ENCODE measurements at regions not wholly inside any gene's neighbourhood (a gene's known extent, or its start where the extent isn't known, plus 50 kb on each side); places are given as distances from the start of the nearest gene placed in this dataset.

GRCh38 chr6:21728141-21728540, 134.6 kb downstream of the SOX4 start:
- Histone ChIP-seq H3K9me3 (ENCODE audit: insufficient read depth, low read length, severe bottlenecking) (no peaks in the 10 kb centered on the region), H4K20me1 (ENCODE audit: insufficient read depth, low read length) (peaks cover 3% of the 10 kb centered on the region; the same call in 1 of the 2 replicates), H3K9ac (ENCODE audit: low read depth, low read length) (no peak overlapping the region), H3K36me3 (ENCODE audit: insufficient read depth, low read length) (no peaks in the 10 kb centered on the region), H3K4me3 (ENCODE audit: low read depth in 1 of 2, low read length in 2 of 2) (no peak overlapping the region), H3K27me3 (ENCODE audit: insufficient read depth, low read length, poor library complexity) (no peaks in the 10 kb centered on the region), H3K4me2 (ENCODE audit: insufficient read depth, low read length) (no peak overlapping the region), H3K4me1 (ENCODE audit: insufficient read depth, low read length) (peaks cover 53% of the 10 kb centered on the region), H2AFZ (ENCODE audit: low read depth, low read length) (no peak overlapping the region), H3K79me2 (ENCODE audit: insufficient read depth, low read length) (peaks cover 92% of the 10 kb centered on the region), H3K27ac (ENCODE audit: low read length) (peak overlapping the region; percentile 39; the same call in 1 of the 2 replicates)
- TF ChIP-seq CTCF (IDR thresholded peaks at IDR 0.05; ENCODE audit: borderline replicate concordance, extremely low read depth, low read length, poor library complexity, severe bottlenecking) (no peak), EZH2 (IDR thresholded peaks at IDR 0.05; ENCODE audit: borderline replicate concordance, low read depth, low read length, severe bottlenecking) (no peak)
- DNase-seq, result no peak
- no peak for ATAC-seq (ENCODE audit: insufficient read depth, low read depth)

GRCh38 chr6:21729431-21729830, 135.9 kb downstream of the SOX4 start:
- ATAC-seq (ENCODE audit: insufficient read depth, low read depth), result no peak
- Histone ChIP-seq H3K27me3 (ENCODE audit: insufficient read depth, low read length, poor library complexity) (no peaks in the 10 kb centered on the region), H3K4me2 (ENCODE audit: insufficient read depth, low read length) (no peak overlapping the region), H3K4me1 (ENCODE audit: insufficient read depth, low read length) (peaks cover 63% of the 10 kb centered on the region), H4K20me1 (ENCODE audit: insufficient read depth, low read length) (0 out of 2 replicates have a peak, but pooled peaks cover 3% of the 10 kb centered on the region), H3K9ac (ENCODE audit: low read depth, low read length) (no peak overlapping the region), H3K27ac (ENCODE audit: low read length) (peak overlapping the region; percentile 50), H3K79me2 (ENCODE audit: insufficient read depth, low read length) (peaks cover 92% of the 10 kb centered on the region), H2AFZ (ENCODE audit: low read depth, low read length) (no peak overlapping the region), H3K4me3 (ENCODE audit: low read depth in 1 of 2, low read length in 2 of 2) (no peak overlapping the region), H3K36me3 (ENCODE audit: insufficient read depth, low read length) (no peaks in the 10 kb centered on the region), H3K9me3 (ENCODE audit: insufficient read depth, low read length, severe bottlenecking) (no peaks in the 10 kb centered on the region)
- no peak for DNase-seq
- TF ChIP-seq EZH2 (IDR thresholded peaks at IDR 0.05; ENCODE audit: borderline replicate concordance, low read depth, low read length, severe bottlenecking) (no peak), CTCF (IDR thresholded peaks at IDR 0.05; ENCODE audit: borderline replicate concordance, extremely low read depth, low read length, poor library complexity, severe bottlenecking) (no peak)

- DNase-seq (peak; percentile 83), ATAC-seq (ENCODE audit: insufficient read depth, low read depth) (peak; percentile 83)
- Histone ChIP-seq H3K4me2 (ENCODE audit: insufficient read depth, low read length) (peak overlapping the region; percentile 38; the same call in 1 of the 2 replicates), H3K27me3 (ENCODE audit: insufficient read depth, low read length, poor library complexity) (no peaks in the 10 kb centered on the region), H3K36me3 (ENCODE audit: insufficient read depth, low read length) (no peaks in the 10 kb centered on the region), H3K9ac (ENCODE audit: low read depth, low read length) (no peak overlapping the region), H4K20me1 (ENCODE audit: insufficient read depth, low read length) (0 out of 2 replicates have a peak, but pooled peaks cover 3% of the 10 kb centered on the region), H3K27ac (ENCODE audit: low read length) (peak overlapping the region; percentile 63), H3K4me1 (ENCODE audit: insufficient read depth, low read length) (peaks cover 63% of the 10 kb centered on the region), H3K9me3 (ENCODE audit: insufficient read depth, low read length, severe bottlenecking) (no peaks in the 10 kb centered on the region), H2AFZ (ENCODE audit: low read depth, low read length) (no peak overlapping the region), H3K4me3 (ENCODE audit: low read depth in 1 of 2, low read length in 2 of 2) (no peak overlapping the region), H3K79me2 (ENCODE audit: insufficient read depth, low read length) (peaks cover 90% of the 10 kb centered on the region)
- TF ChIP-seq CTCF (IDR thresholded peaks at IDR 0.05; ENCODE audit: borderline replicate concordance, extremely low read depth, low read length, poor library complexity, severe bottlenecking), result no peak
- TF ChIP-seq EZH2 (IDR thresholded peaks at IDR 0.05; ENCODE audit: borderline replicate concordance, low read depth, low read length, severe bottlenecking), result no peak
Measured at GRCh38 chr6:21730533-21730932, 137.0 kb downstream of the SOX4 start.
